Mammary epithelial cell (primary cell): ENCODE measurements at regions not wholly inside any gene's neighbourhood (a gene's known extent, or its start where the extent isn't known, plus 50 kb on each side); places are given as distances from the start of the nearest gene placed in this dataset.

Experiments
- EZH2 ChIP-seq: IDR thresholded peaks from 2 replicates; pipeline ENCODE4 v1.6.1; 2012; ENCODE audit warnings: low read length, inconsistent platforms, borderline replicate concordance
- TF ChIP-seq, protein P1 (sequence below), 2 donors: IDR thresholded peaks in 1 of 2; conservative IDR thresholded peaks in 1 of 2; 2 replicates each; pipeline ENCODE4 v1.5.1; 2011 to 2012; ENCODE audit warnings: inconsistent platforms in 2 of 2, low read length in 2 of 2, mild to moderate bottlenecking in 2 of 2, control low read depth in 1 of 2, low read depth in 1 of 2; ENCODE audit not compliant: insufficient read depth in 1 of 2; ENCODE audit errors: extremely low read depth in 1 of 2

DNA sequence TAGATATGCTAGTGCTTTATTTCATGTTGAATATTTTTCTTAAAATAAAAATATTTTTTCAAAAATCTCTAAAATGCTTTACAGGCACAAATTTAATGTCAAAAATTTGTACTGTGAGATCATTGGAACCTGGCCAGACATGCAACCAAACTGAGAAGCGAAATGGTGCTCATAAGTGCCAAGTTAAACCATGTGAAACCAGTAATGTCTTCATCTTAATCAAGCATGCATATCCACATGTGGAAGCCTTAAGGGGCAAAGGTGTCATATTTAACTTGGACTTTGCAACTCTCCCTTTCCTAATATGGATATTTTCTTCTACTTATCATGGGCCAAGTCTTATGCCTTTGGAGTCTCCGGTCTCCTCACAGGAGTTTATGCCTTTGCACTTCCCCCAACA lies 208.9 kb upstream of the COL8A1 start:
- TF ChIP-seq, protein P1, sequence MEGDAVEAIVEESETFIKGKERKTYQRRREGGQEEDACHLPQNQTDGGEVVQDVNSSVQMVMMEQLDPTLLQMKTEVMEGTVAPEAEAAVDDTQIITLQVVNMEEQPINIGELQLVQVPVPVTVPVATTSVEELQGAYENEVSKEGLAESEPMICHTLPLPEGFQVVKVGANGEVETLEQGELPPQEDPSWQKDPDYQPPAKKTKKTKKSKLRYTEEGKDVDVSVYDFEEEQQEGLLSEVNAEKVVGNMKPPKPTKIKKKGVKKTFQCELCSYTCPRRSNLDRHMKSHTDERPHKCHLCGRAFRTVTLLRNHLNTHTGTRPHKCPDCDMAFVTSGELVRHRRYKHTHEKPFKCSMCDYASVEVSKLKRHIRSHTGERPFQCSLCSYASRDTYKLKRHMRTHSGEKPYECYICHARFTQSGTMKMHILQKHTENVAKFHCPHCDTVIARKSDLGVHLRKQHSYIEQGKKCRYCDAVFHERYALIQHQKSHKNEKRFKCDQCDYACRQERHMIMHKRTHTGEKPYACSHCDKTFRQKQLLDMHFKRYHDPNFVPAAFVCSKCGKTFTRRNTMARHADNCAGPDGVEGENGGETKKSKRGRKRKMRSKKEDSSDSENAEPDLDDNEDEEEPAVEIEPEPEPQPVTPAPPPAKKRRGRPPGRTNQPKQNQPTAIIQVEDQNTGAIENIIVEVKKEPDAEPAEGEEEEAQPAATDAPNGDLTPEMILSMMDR (conservative IDR thresholded peaks at IDR 0.05 in 1 of 2, IDR thresholded peaks at IDR 0.05 in 1 of 2; ENCODE audit: extremely low read depth in 1 of 2, insufficient read depth in 1 of 2, low read depth in 1 of 2, low read length in 2 of 2), result no peak
- no peak for TF ChIP-seq EZH2
